ENCODE measurements at regions not wholly inside any gene's neighbourhood (a gene's known extent, or its start where the extent isn't known, plus 50 kb on each side); places are given as distances from the start of the nearest gene placed in this dataset.

GRCh38 chr4:62302710-62303109 is 1102.6 kb downstream of the ADGRL3 start (continued):
- TF ChIP-seq IRF3 (IDR thresholded peaks at IDR 0.05; ENCODE audit: low read depth, low read length) (no peak), USF1 (IDR thresholded peaks at IDR 0.05; ENCODE audit: borderline replicate concordance, low read depth) (no peak), RXRA (IDR thresholded peaks at IDR 0.05; ENCODE audit: borderline replicate concordance, low read depth) (no peak), EP300 (IDR thresholded peaks at IDR 0.05; ENCODE audit: borderline replicate concordance in 1 of 2, low read depth in 1 of 2, low read length in 1 of 2) (no peak)

- Histone ChIP-seq H3K36me3 (replicated peaks in 1 of 2; ENCODE audit: control insufficient read depth in 1 of 2, insufficient read depth in 2 of 2, low read length in 1 of 2) (no peaks in the 10 kb centered on the region), H3K4me2 (no peak overlapping the region), H3K4me1 (ENCODE audit: control insufficient read depth in 1 of 2, insufficient read depth in 2 of 2, low read depth in 1 of 2, low read length in 1 of 2) (no peaks in the 10 kb centered on the region), H3K27me3 (ENCODE audit: insufficient read depth) (no peaks in the 10 kb centered on the region), H3F3A (replicated peaks; ENCODE audit: insufficient read depth) (no peaks in the 10 kb centered on the region), H3K9ac (no peak overlapping the region), H2AFZ (ENCODE audit: low read depth) (no peak overlapping the region), H3K27ac (ENCODE audit: low read depth in 2 of 2, low read length in 1 of 2) (no peak overlapping the region), H3K9me3 (no peaks in the 10 kb centered on the region), H3K79me2 (ENCODE audit: insufficient read depth) (no peaks in the 10 kb centered on the region), H3K4me3 (ENCODE audit: low read depth in 2 of 2, low read length in 1 of 2) (no peak overlapping the region), H4K20me1 (ENCODE audit: insufficient read depth) (no peaks in the 10 kb centered on the region), H3K9me2 (no peaks in the 10 kb centered on the region)
- CTCF ChIA-PET, result no interaction called here
- no peak for TF ChIP-seq EZH2phosphoT487 (IDR thresholded peaks at IDR 0.05; ENCODE audit: borderline replicate concordance, low read depth)
- TF ChIP-seq USF1 (IDR thresholded peaks at IDR 0.05; ENCODE audit: borderline replicate concordance, low read depth), result no peak
- no peak for TF ChIP-seq JUND (IDR thresholded peaks at IDR 0.05)
- TF ChIP-seq CTCF (IDR thresholded peaks at IDR 0.05), result no peak
- TF ChIP-seq ELF1 (IDR thresholded peaks at IDR 0.05), result no peak
- TF ChIP-seq GABPA (IDR thresholded peaks at IDR 0.05; ENCODE audit: low read depth), result no peak
- TF ChIP-seq ZBTB33 (IDR thresholded peaks at IDR 0.05; ENCODE audit: borderline replicate concordance, low read depth), result no peak
- DNase-seq, result no peak
- POLR2A ChIA-PET, result no interaction called here
- WGBS (ENCODE audit: low lambda C conversion rate), result 38% methylated on average over 3 of the region's 3 CpGs
These were observed 1101.4 kb downstream of the ADGRL3 start for GRCh38 chr4:62301500-62301899.
